Kidney (tissue), 10 donors: ENCODE measurements at regions not wholly inside any gene's neighbourhood (a gene's known extent, or its start where the extent isn't known, plus 50 kb on each side); places are given as distances from the start of the nearest gene placed in this dataset.
"Not testable (repeated sequence)": the region's sequence is repeated elsewhere in the genome, so short reads cannot be mapped to it uniquely, and the experiment has no call there.

Experiments used
- DNase-seq, 5 donors: peaks; one replicate each; pipeline ENCODE4 v3.0.0-alpha.2; 2013 to 2020
- FAIRE-seq: peaks from 2 replicates; lab custom pipeline; 2012; peaks lifted over from hg19 to GRCh38; lab: Jason Lieb, UNC
- H3K27ac ChIP-seq, 2 donors: one replicate each; pipeline ENCODE4 v1.7.0; 2013; ENCODE audit warnings: low read depth in 2 of 2, low read length in 2 of 2, inconsistent platforms in 1 of 2
- H3K27me3 ChIP-seq: one replicate; pipeline ENCODE4 v1.7.1; 2013; ENCODE audit warnings: low read length, inconsistent platforms; ENCODE audit not compliant: control insufficient read depth, insufficient read depth
- H3K36me3 ChIP-seq, 3 donors: one replicate each; pipeline versions ENCODE4 v1.7.0 to v1.7.1; 2013; ENCODE audit warnings: low read length in 3 of 3, control low read depth in 1 of 3, inconsistent platforms in 1 of 3; ENCODE audit not compliant: insufficient read depth in 3 of 3, control insufficient read depth in 2 of 3
- H3K4me1 ChIP-seq, 3 donors: one replicate each; pipeline versions ENCODE4 v1.7.0 to v1.7.1; 2013; ENCODE audit warnings: low read length in 3 of 3, inconsistent platforms in 1 of 3, low read depth in 1 of 3; ENCODE audit not compliant: control insufficient read depth in 2 of 3, insufficient read depth in 2 of 3
- H3K4me3 ChIP-seq, 3 donors: one replicate each; pipeline versions ENCODE4 v1.7.0 to v1.8.1; 2013; ENCODE audit warnings: low read length in 3 of 3, control low read depth in 1 of 3, inconsistent platforms in 1 of 3
- H3K9ac ChIP-seq, 3 donors: one replicate each; pipeline versions ENCODE4 v1.7.0 to v1.7.1; 2013; ENCODE audit warnings: low read length in 3 of 3, control low read depth in 1 of 3, inconsistent platforms in 1 of 3
- H3K9me3 ChIP-seq, 3 donors: one replicate each; pipeline versions ENCODE4 v1.7.0 to v1.7.1; 2013; ENCODE audit warnings: low read length in 3 of 3, control low read depth in 1 of 3, inconsistent platforms in 1 of 3; ENCODE audit not compliant: control insufficient read depth in 2 of 3, insufficient read depth in 1 of 3
- intact Hi-C: fragments of 100-400 bp; cut with DNase I; formaldehyde crosslinking; loops from one replicate; pipeline ENCODE4 v1.11.1; 2022
- donor health status: control.
- donor health status: control.
- donor health status: DM: yes; HTN: yes; CAD: no.
- donor health status: Normal renal cell carcinoma (clear cell type).

GRCh38 chr9:42365244-42365945 lies 181.9 kb downstream of the SPATA31A6 start:
- FAIRE-seq, H3K9me3 ChIP-seq, H3K9ac ChIP-seq, H3K36me3 ChIP-seq, H3K4me1 ChIP-seq, H3K27ac ChIP-seq, H3K27me3 ChIP-seq, H3K4me3 ChIP-seq, intact Hi-C loops: not testable (repeated sequence)
- DNase-seq = peak in 1 of 5 donors; percentile 10

- intact Hi-C loops, DNase-seq, H3K4me3 ChIP-seq, H3K4me1 ChIP-seq, H3K27me3 ChIP-seq, H3K36me3 ChIP-seq, FAIRE-seq, H3K9me3 ChIP-seq, H3K9ac ChIP-seq, H3K27ac ChIP-seq: not testable (repeated sequence)
Measured at GRCh38 chr9:42368279-42368881, 184.9 kb downstream of the SPATA31A6 start.

- H3K4me1 ChIP-seq, H3K4me3 ChIP-seq, FAIRE-seq, intact Hi-C loops, H3K9ac ChIP-seq, H3K9me3 ChIP-seq, H3K27ac ChIP-seq, H3K36me3 ChIP-seq, DNase-seq, H3K27me3 ChIP-seq: not testable (repeated sequence)
Measured at GRCh38 chr9:42370172-42370571, 186.7 kb downstream of the SPATA31A6 start.

- H3K9ac ChIP-seq, FAIRE-seq, H3K4me3 ChIP-seq, H3K4me1 ChIP-seq, DNase-seq, H3K36me3 ChIP-seq, intact Hi-C loops, H3K27me3 ChIP-seq, H3K27ac ChIP-seq, H3K9me3 ChIP-seq: not testable (repeated sequence)
Measured at GRCh38 chr9:42371417-42371816, 188.0 kb downstream of the SPATA31A6 start.

GRCh38 chr9:42377530-42378417 lies 194.3 kb downstream of the SPATA31A6 start:
- H3K4me3 ChIP-seq, H3K27ac ChIP-seq, H3K9me3 ChIP-seq, H3K27me3 ChIP-seq, FAIRE-seq, H3K9ac ChIP-seq, intact Hi-C loops, DNase-seq, H3K4me1 ChIP-seq, H3K36me3 ChIP-seq: not testable (repeated sequence)
